ENCODE measurements at regions not wholly inside any gene's neighbourhood (a gene's known extent, or its start where the extent isn't known, plus 50 kb on each side); places are given as distances from the start of the nearest gene placed in this dataset.

DNA sequence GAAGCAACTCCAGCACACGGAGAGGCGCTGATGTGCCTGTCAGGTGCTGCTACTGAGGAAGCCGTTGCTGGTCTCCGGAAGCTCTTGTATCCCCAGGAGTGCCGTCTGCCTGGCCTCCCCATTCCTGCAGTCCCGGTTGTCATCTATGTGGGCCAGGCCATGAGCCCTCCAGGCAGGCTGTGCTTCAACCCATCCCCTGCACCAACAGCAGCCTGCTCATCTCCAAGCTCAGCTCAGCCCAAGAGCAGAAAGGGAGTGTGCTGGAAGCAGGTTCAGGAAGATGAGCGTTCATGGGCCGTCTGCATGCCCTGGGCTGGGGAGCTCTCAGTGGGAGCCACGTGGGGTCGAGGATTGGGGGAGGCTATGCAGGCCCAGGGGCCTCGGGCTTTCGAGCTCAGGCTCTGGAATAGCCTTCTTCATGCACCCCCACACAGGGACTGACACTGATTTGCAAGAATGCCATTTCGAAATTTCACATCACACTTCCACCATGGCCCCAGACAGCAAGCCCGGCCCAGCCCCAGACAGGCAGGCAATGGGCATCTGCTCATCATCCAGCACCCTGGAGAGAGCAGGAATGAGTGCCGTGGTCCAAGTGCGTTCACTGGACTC, 164.5 kb downstream of the KIF26A start:
- H3K36me3 Mint-ChIP-seq = no peaks in the 10 kb centered on the region
- intact Hi-C loops (cut with micrococcal nuclease) = no loop called here
- 91% methylated on average over 12 of the region's 16 CpGs for WGBS (ENCODE audit: insufficient coverage)
- Histone ChIP-seq H3K79me2 (ENCODE audit: insufficient read depth, low read length) (no peaks in the 10 kb centered on the region), H3K36me3 (replicated peaks in 1 of 2; ENCODE audit: control insufficient read depth in 1 of 2, insufficient read depth in 2 of 2, low read length in 2 of 2) (no peaks in the 10 kb centered on the region), H3K9ac (ENCODE audit: insufficient read depth, low read length, poor library complexity, severe bottlenecking) (no peak overlapping the region), H2AFZ (ENCODE audit: insufficient read depth, low read depth, low read length, poor library complexity, severe bottlenecking) (no peak overlapping the region), H3K4me2 (replicated peaks; ENCODE audit: extremely low read depth, low read length, poor library complexity, severe bottlenecking) (no peak overlapping the region), H3K9me3 (replicated peaks in 1 of 2; ENCODE audit: control insufficient read depth in 1 of 2, insufficient read depth in 1 of 2, low read length in 2 of 2) (peaks cover 22 to 26% of the 10 kb centered on the region in 2 donors), H4K20me1 (ENCODE audit: insufficient read depth, low read length) (no peaks in the 10 kb centered on the region), H3K4me3 (replicated peaks in 1 of 3; ENCODE audit: low read depth in 2 of 3, low read length in 3 of 3) (no peak overlapping the region), H3K27me3 (ENCODE audit: control insufficient read depth in 2 of 2, insufficient read depth in 2 of 2, low read length in 2 of 2) (no peaks in the 10 kb centered on the region), H3K27ac (ENCODE audit: low read depth in 1 of 2, low read length in 2 of 2) (no peak overlapping the region), H3K4me1 (ENCODE audit: control insufficient read depth in 1 of 2, insufficient read depth in 2 of 2, low read length in 2 of 2) (no peaks in the 10 kb centered on the region)
- no peaks in the 10 kb centered on the region for H3K27me3 Mint-ChIP-seq (ENCODE audit: low read depth in 3 of 3)
- H3K27ac Mint-ChIP-seq = no peak overlapping the region
- H3K4me3 Mint-ChIP-seq = no peak overlapping the region
- peaks cover 0 to 26% (median 13%) of the 10 kb centered on the region in 7 donors for H3K9me3 Mint-ChIP-seq
- TF ChIP-seq, protein P1, sequence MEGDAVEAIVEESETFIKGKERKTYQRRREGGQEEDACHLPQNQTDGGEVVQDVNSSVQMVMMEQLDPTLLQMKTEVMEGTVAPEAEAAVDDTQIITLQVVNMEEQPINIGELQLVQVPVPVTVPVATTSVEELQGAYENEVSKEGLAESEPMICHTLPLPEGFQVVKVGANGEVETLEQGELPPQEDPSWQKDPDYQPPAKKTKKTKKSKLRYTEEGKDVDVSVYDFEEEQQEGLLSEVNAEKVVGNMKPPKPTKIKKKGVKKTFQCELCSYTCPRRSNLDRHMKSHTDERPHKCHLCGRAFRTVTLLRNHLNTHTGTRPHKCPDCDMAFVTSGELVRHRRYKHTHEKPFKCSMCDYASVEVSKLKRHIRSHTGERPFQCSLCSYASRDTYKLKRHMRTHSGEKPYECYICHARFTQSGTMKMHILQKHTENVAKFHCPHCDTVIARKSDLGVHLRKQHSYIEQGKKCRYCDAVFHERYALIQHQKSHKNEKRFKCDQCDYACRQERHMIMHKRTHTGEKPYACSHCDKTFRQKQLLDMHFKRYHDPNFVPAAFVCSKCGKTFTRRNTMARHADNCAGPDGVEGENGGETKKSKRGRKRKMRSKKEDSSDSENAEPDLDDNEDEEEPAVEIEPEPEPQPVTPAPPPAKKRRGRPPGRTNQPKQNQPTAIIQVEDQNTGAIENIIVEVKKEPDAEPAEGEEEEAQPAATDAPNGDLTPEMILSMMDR (IDR thresholded peaks at IDR 0.05) = no peak
- H3K4me1 Mint-ChIP-seq = no peaks in the 10 kb centered on the region
- no peak for DNase-seq

DNA sequence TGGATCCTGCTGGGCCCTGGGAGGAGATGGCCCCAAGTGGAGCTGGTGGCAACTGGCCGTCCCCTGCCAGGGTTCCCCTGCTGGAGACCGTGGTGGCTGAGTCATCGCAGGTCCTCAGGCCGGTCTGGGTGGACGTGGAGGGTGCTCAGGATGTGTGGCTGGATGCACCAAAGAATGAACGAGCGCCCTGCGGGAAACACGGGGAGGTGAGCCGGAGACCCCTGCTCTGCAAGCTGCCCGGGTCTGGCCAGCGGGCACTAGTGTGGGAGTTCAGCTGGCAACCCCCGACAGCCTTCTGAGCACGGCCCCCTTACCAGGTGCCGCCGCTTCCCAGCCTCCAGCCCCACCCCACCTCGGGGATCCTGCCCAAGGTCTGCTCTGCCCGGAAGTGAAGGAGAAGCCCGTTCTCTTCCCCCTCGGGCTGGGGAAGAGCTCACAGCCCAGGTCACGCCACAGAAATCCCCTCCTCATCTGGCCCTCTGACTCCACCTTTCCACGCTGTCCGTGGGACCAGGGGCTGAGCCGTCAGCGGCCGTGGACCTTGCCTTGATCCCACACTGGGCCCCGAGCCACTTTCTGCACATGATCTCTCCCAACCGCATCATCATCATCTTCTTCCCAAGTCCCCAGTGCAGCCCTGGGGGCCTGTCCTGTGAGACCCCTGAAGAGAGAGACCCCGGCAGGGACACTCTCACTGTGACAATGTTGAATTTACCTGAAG, 165.5 kb downstream of the KIF26A start:
- intact Hi-C loops (cut with micrococcal nuclease) = no loop called here
- no peaks in the 10 kb centered on the region for H3K36me3 Mint-ChIP-seq
- no peak overlapping the region for H3K9ac ChIP-seq (ENCODE audit: insufficient read depth, low read length, poor library complexity, severe bottlenecking)
- no peaks in the 10 kb centered on the region for H3K27me3 Mint-ChIP-seq (ENCODE audit: low read depth in 3 of 3)
- H3K27ac Mint-ChIP-seq = no peak overlapping the region
- H3K27ac ChIP-seq (ENCODE audit: low read depth in 1 of 2, low read length in 2 of 2) = no peak overlapping the region
- peaks cover 22 to 32% of the 10 kb centered on the region in 2 donors for H3K9me3 ChIP-seq (replicated peaks in 1 of 2; ENCODE audit: control insufficient read depth in 1 of 2, insufficient read depth in 1 of 2, low read length in 2 of 2)
- H3K4me1 ChIP-seq (ENCODE audit: control insufficient read depth in 1 of 2, insufficient read depth in 2 of 2, low read length in 2 of 2) = no peaks in the 10 kb centered on the region
- H3K4me1 Mint-ChIP-seq = no peaks in the 10 kb centered on the region
- no peak for DNase-seq
- H2AFZ ChIP-seq (ENCODE audit: insufficient read depth, low read depth, low read length, poor library complexity, severe bottlenecking) = no peak overlapping the region
- no peak overlapping the region for H3K4me2 ChIP-seq (replicated peaks; ENCODE audit: extremely low read depth, low read length, poor library complexity, severe bottlenecking)
- no peaks in the 10 kb centered on the region for H3K36me3 ChIP-seq (replicated peaks in 1 of 2; ENCODE audit: control insufficient read depth in 1 of 2, insufficient read depth in 2 of 2, low read length in 2 of 2)
- H3K79me2 ChIP-seq (ENCODE audit: insufficient read depth, low read length) = no peaks in the 10 kb centered on the region
- peaks cover 0 to 26% (median 12%) of the 10 kb centered on the region in 7 donors for H3K9me3 Mint-ChIP-seq
- H4K20me1 ChIP-seq (ENCODE audit: insufficient read depth, low read length) = no peaks in the 10 kb centered on the region
- 88% methylated on average over 21 of the region's 29 CpGs for WGBS (ENCODE audit: insufficient coverage)
- TF ChIP-seq, protein P1 (IDR thresholded peaks at IDR 0.05) = no peak
- H3K4me3 Mint-ChIP-seq = no peak overlapping the region
- H3K27me3 ChIP-seq (ENCODE audit: control insufficient read depth in 2 of 2, insufficient read depth in 2 of 2, low read length in 2 of 2) = no peaks in the 10 kb centered on the region
- no peak overlapping the region for H3K4me3 ChIP-seq (replicated peaks in 1 of 3; ENCODE audit: low read depth in 2 of 3, low read length in 3 of 3)

Data from CD14-positive monocyte (primary cell).